ENCODE measurements at regions not wholly inside any gene's neighbourhood (a gene's known extent, or its start where the extent isn't known, plus 50 kb on each side); places are given as distances from the start of the nearest gene placed in this dataset.
"Not testable (repeated sequence)": the region's sequence is repeated elsewhere in the genome, so short reads cannot be mapped to it uniquely, and the experiment has no call there.

GRCh38 chr10:28902215-28902614 is 224.9 kb downstream of the BAMBI start:
- DNase-seq: no peak

GRCh38 chr10:28903063-28903462 is 225.7 kb downstream of the BAMBI start:
- no peak for DNase-seq

DNA sequence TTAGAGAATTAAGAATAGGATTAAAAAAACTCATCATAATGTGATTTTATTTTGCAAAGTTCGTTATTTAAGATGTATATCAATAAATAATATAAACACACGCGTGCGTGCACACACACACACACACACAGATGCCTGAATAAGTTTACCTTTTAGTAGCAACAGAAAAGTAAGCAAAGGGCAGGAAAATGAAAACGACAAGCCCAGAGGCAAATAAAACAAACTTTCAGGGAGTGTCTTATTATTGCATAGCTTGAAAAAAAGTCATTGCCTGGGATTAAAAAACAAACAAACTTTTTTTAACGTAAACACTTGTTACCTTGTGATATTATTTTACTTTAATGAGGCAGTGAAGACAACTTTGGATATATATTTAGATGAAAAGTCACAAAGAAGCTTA is 226.4 kb downstream of the BAMBI start:
- DNase-seq: no peak

- DNase-seq: no peak
These were observed 228.1 kb downstream of the BAMBI start for GRCh38 chr10:28905371-28905770.

- no peak for DNase-seq
These were observed 228.7 kb downstream of the BAMBI start for GRCh38 chr10:28906011-28906411.

GRCh38 chr10:28906415-28906814 is 229.1 kb downstream of the BAMBI start:
- no peak for DNase-seq

DNA sequence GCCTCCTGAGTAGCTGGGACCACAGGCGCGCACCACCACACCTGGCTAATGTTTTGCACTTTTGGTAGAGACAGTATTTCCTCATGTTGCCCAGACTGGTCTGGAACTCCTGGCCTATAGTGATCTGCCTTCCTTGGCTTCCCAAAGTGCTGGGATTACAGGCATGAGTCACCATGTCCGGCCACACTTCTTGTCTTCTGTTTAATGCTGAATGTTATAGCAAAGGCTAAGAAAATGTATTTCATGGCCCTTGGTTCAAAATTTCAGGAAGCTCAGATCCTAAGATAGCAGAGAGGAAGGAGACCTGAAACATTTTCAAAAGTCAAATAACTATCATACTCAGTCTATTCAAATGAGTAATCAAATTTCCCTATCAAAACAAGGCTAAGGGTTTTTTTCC is 229.6 kb downstream of the BAMBI start:
- DNase-seq: no peak

DNA sequence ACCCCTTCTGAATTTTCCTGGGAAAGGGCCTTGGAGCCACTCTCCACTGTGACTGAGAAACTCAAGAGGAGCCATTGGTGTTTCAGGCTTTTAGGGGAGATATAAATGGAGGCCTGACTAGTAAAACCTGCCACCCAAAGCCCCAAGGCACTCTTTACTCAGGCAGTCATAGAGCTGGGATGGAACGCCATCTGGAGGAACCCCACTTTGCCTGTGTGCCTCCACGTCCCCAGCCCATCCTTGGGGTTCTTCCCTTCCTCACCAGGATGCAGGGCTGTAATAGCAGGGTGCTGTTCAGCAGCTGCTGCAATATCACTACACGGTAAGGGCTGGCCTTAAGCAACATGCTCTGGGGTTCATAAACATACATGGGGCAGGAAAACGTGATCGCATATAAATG is 232.6 kb downstream of the BAMBI start:
- DNase-seq: no peak

DNA sequence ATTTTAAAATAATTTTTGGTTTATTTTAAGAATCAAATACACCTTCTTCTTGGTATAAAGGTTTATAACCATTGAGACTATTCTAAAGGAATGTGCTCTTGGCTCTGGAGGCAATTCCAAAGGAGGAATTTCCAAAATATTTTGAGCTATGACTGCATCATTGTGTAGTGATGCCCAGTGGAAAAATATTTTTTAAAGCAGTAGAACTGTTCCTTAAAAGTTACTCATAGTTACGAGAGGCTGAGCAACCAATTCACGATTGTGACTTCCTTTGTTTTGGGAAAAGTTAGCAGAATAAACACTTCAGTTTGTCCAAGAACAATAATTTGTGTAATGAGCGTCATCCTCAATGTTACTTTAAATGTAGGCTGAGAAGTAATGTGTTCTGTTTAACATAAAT is 233.6 kb downstream of the BAMBI start:
- DNase-seq: no peak

- DNase-seq: not testable (repeated sequence)
These were observed 234.2 kb downstream of the BAMBI start for GRCh38 chr10:28911511-28911910.

- no peak for DNase-seq
These were observed 234.9 kb downstream of the BAMBI start for GRCh38 chr10:28912017-28912783.

DNA sequence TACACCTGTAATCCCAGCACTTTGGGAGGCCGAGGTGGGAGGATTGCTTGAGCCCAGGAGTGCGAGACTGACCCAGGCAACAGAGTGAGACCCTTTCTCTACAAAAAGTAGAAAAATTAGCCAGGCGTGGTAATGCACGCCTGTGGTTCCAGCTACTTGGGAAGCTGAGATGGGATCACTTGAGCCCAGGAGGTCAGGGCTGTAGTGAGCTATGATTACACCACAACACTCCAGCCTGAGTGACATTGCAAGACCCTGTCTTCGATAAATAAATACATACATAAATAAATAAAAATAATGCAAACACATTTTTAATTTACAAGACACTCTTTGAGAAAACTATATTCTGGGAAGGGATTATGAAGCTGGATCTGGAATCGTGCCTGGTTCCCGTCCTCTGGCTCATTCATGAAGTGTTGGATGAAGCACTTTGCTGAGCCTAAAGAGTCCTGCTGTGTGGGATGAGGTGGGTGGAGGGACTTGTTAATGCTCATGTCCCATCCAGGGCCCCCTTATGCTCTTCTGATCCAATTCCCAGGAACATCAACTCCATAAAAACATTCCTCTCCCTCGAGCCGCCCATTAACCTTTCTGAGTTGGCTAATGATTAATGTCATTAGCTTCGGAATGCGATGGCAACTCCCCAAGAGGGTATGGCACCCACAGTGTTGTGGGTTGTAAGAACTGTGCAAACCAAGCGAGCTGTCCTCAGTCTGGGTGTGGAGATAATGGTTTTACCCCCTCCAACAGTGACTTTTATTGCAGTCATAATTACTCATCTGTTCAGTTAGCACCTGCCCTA is 236.3 kb downstream of the BAMBI start:
- no peak for DNase-seq

- no peak for DNase-seq
These were observed 237.4 kb downstream of the BAMBI start for GRCh38 chr10:28914701-28915100.

DNA sequence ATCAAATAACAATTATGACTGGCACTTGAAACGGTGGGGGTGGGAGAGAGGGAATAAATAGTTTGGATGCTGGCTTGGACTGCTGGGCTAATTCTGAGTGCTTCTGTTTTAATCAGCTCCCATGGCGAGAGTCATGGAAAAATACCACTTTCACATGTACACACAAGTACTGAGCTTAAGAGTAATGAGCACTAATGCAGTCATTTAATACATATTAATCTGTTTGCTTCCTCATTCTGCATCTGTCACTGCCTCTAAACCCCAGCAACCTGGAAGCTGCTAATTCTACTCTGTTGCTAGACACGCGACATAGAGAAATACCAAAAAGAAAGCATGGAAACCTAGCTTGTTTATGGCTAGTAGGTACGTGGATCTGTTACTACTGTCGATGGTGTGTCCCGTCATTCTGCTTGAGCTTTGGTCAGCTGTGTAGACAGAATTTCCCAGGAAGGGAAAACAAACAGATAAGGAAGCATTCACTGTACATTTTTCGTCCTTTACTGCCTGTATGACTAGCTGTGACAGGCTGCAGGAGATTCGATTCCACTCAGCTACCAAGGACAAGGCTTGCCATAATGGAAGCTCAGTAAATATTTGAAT is 238.8 kb downstream of the BAMBI start:
- DNase-seq: no peak

- DNase-seq: no peak
These were observed 242.8 kb downstream of the BAMBI start for GRCh38 chr10:28920091-28920490.

DNA sequence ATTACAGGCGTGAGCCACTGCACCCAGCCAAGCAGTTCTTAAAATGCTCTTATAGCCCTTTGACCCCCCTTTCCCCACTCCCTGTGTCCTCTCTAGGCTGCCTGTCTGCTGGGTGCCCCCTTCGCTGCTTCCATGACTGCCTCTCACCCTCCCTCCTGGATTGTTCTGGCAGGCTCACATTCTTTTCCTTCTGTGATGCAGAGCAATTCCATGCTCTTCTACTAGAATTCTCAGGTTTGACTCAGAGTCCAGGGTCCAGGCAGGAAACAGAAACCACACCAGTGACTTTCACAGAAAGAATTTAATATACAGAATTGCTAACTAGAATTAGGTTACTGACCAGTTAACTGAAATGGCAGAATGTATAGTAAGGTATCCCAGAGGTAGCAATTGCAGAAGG is 244.8 kb downstream of the BAMBI start:
- DNase-seq: no peak

GRCh38 chr10:28922861-28923260 is 245.5 kb downstream of the BAMBI start:
- DNase-seq: no peak

GRCh38 chr10:28924717-28925116 is 247.4 kb downstream of the BAMBI start:
- DNase-seq: no peak

- no peak for DNase-seq
These were observed 247.9 kb downstream of the BAMBI start for GRCh38 chr10:28925121-28925663.

DNA sequence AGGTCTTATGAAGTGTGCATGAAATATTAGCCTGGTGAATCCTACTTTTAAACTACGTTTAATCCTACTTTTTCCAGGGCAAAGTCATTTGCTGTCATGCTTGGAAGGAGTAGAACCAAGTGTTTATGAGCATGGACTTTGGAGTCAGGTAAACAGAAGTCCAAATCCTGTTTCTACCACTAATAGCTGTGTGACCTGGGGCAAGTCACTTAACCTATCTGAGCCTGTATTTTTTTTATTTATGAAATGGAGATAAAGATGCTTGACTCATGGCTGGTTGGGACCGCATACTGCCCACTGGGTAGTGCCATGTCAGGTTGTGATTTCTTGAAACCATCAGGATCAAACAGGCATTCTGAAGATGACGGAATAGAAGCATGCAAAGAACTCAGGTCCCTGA is 249.6 kb downstream of the BAMBI start:
- no peak for DNase-seq

DNA sequence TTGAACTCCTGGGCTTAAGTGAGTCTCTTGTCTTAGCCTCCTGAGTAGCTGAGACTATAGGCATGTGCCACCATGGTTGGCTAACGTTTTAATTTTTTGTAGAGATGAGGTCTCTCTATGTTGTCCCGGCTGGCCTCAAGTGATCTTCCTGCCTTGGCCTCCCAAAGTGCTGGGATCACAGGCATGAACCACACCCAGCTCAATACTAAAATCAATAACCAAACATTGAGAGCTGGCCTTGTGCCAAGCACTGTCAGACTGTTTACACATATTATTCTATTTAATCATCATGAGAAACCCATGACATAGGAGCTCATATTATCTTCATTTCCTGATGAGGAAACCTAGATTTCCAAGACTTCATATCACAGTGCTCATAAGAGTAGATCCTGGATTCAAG is 251.2 kb downstream of the BAMBI start:
- no peak for DNase-seq

DNA sequence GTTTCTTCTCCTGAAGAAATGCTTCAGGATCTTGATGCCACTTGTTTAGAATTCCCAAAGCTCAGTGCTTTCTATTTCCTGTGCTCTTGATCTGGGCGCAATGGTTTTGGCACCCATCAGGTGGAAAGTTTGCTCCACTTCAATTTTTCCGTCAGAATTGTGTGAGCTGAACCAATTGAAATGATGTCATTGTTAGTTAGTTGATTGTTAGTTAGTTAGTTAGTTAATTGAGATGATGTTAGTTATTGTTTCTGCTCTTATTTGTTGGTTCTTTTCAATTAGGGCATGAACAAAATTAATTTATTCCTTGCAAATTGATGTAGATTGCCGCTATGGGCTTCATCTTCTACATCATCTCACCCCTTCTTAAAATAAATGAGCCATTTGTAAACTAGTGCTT is 252.6 kb downstream of the BAMBI start:
- no peak for DNase-seq

All from KG1 (cell line).